IMR-90 (cell line): ENCODE measurements at regions not wholly inside any gene's neighbourhood (a gene's known extent, or its start where the extent isn't known, plus 50 kb on each side); places are given as distances from the start of the nearest gene placed in this dataset.

ENCODE experiments used
- ATAC-seq: fragments of 200-7000 bp; cut with Tn5 transposase; 2 replicates; pipeline ENCODE4 v1.9.1; 2020; ENCODE audit warnings: low read depth, mild to moderate bottlenecking, moderate library complexity
- BruUV-seq: library from RNA; stranded (reverse); fragments of 400-500 nt; replicated peaks from 2 replicates; lab custom pipeline; 2021; lab: Mats Ljungman, UMichigan
- CTCF ChIA-PET: fragments of 300-600 bp; formaldehyde crosslinking; extraction: SDS; loops from one replicate; lab custom pipeline; 2021; ENCODE audit warnings: antibody characterized with exemption; lab: Yijun Ruan, JAX
- POLR2A ChIA-PET: fragments of 300-600 bp; sonication (Branson Sonifier 250); formaldehyde crosslinking; loops from one replicate; lab custom pipeline; 2022; ENCODE audit warnings: antibody characterized with exemption; ENCODE audit not compliant: unreplicated experiment; lab: Charles Lee
- DNase-seq: peaks from one replicate; pipeline ENCODE4 v3.0.0; 2013
- H2AFZ ChIP-seq: replicated peaks from 2 replicates; pipeline ENCODE3; 2013; ENCODE audit warnings: low read length, mild to moderate bottlenecking; ENCODE audit not compliant: poor library complexity
- H2AK5ac ChIP-seq: 2 replicates; pipeline ENCODE4 v1.6.1; 2013; ENCODE audit warnings: low read depth, low read length, inconsistent platforms
- H2AK9ac ChIP-seq: replicated peaks from 2 replicates; pipeline ENCODE3; 2013; ENCODE audit warnings: mild to moderate bottlenecking, low read depth, low read length, moderate library complexity; ENCODE audit not compliant: poor library complexity
- H2BK120ac ChIP-seq: 2 replicates; pipeline ENCODE4 v1.6.1; 2013; ENCODE audit warnings: low read depth, low read length, inconsistent platforms
- H2BK15ac ChIP-seq: 3 replicates; pipeline ENCODE4 v1.6.1; 2013; ENCODE audit warnings: low read depth, low read length, inconsistent platforms
- H2BK20ac ChIP-seq: 2 replicates; pipeline ENCODE4 v1.6.1; 2013; ENCODE audit warnings: low read depth, mild to moderate bottlenecking, inconsistent platforms, low read length, moderate library complexity
- H2BK5ac ChIP-seq: 2 replicates; pipeline ENCODE4 v1.6.1; 2013; ENCODE audit warnings: mild to moderate bottlenecking, low read depth, low read length, inconsistent platforms; ENCODE audit not compliant: poor library complexity, severe bottlenecking
- H3K14ac ChIP-seq: replicated peaks from 2 replicates; pipeline ENCODE4 v1.6.1; 2013; ENCODE audit warnings: low read depth, low read length, inconsistent platforms
- H3K18ac ChIP-seq: 2 replicates; pipeline ENCODE4 v1.6.1; 2013; ENCODE audit warnings: low read depth, low read length, control low read depth
- H3K23ac ChIP-seq: 2 replicates; pipeline ENCODE4 v1.6.1; 2013; ENCODE audit warnings: low read depth, low read length, inconsistent platforms
- H3K27ac ChIP-seq: 2 replicates; pipeline ENCODE4 v1.5.1; 2013; ENCODE audit warnings: mild to moderate bottlenecking, control low read depth, low read length; ENCODE audit not compliant: insufficient read depth
- H3K27me3 ChIP-seq: 2 replicates; pipeline ENCODE4 v1.6.1; 2013; ENCODE audit warnings: low read length; ENCODE audit not compliant: control insufficient read depth, insufficient read depth
- H3K36me3 ChIP-seq: 2 replicates; pipeline ENCODE4 v1.6.1; 2013; ENCODE audit warnings: low read length, mixed read lengths; ENCODE audit not compliant: control insufficient read depth, insufficient read depth
- H3K4ac ChIP-seq: 2 replicates; pipeline ENCODE4 v1.6.1; 2013; ENCODE audit warnings: low read depth, low read length, inconsistent platforms
- H3K4me1 ChIP-seq: 2 replicates; pipeline ENCODE4 v1.6.1; 2013; ENCODE audit warnings: low read length, mixed read lengths; ENCODE audit not compliant: control insufficient read depth, insufficient read depth
- H3K4me2 ChIP-seq: 2 replicates; pipeline ENCODE4 v1.6.1; 2013; ENCODE audit warnings: low read depth, mild to moderate bottlenecking, control low read depth, low read length, moderate library complexity
- H3K4me3 ChIP-seq: 2 replicates; pipeline ENCODE4 v1.5.1; 2013; ENCODE audit warnings: low read depth, mild to moderate bottlenecking, control low read depth, low read length, moderate library complexity; ENCODE audit not compliant: insufficient read depth
- H3K56ac ChIP-seq: 2 replicates; pipeline ENCODE4 v1.6.1; 2013; ENCODE audit warnings: low read length, inconsistent platforms; ENCODE audit not compliant: insufficient read depth; ENCODE audit errors: extremely low read depth
- H3K79me1 ChIP-seq, 2 experiments: 2 replicates each; pipeline ENCODE4 v1.6.1; 2013; ENCODE audit warnings: low read length in 2 of 2, inconsistent platforms in 1 of 2, low read depth in 1 of 2
- H3K9ac ChIP-seq: 2 replicates; pipeline ENCODE4 v1.6.1; 2013; ENCODE audit warnings: low read depth, low read length, control low read depth
- H3K9me1 ChIP-seq: 2 replicates; pipeline ENCODE4 v1.6.1; 2013; ENCODE audit warnings: low read length, inconsistent platforms; ENCODE audit not compliant: insufficient read depth
- H3K9me3 ChIP-seq: 2 replicates; pipeline ENCODE4 v1.6.1; 2013; ENCODE audit warnings: low read length; ENCODE audit not compliant: control insufficient read depth, insufficient read depth
- H4K20me1 ChIP-seq: 2 replicates; pipeline ENCODE4 v1.6.1; 2013; ENCODE audit warnings: low read length, inconsistent platforms; ENCODE audit not compliant: insufficient read depth
- H4K5ac ChIP-seq: 2 replicates; pipeline ENCODE4 v1.6.1; 2013; ENCODE audit warnings: mild to moderate bottlenecking, low read depth, low read length, control low read depth
- H4K8ac ChIP-seq, 2 experiments: 2 replicates each; pipeline ENCODE4 v1.6.1; 2013; ENCODE audit warnings: low read depth in 2 of 2, low read length in 2 of 2, control low read depth in 1 of 2, inconsistent platforms in 1 of 2
- H4K91ac ChIP-seq: 2 replicates; pipeline ENCODE4 v1.6.1; 2013; ENCODE audit warnings: low read depth, low read length, inconsistent platforms; ENCODE audit not compliant: insufficient read depth
- CEBPB ChIP-seq: IDR thresholded peaks from 2 replicates; pipeline ENCODE4 v1.6.1; 2012; ENCODE audit warnings: low read depth, low read length, improper control_type of control experiment
- FOS ChIP-seq: fragments of 150-350 bp; IDR thresholded peaks from 2 replicates; pipeline ENCODE4 v1.6.1; 2016; ENCODE audit warnings: low read depth, low read length
- MAZ ChIP-seq: IDR thresholded peaks from 2 replicates; pipeline ENCODE4 v1.6.1; 2012; ENCODE audit warnings: low read depth, mild to moderate bottlenecking, low read length, improper control_type of control experiment, moderate library complexity, borderline replicate concordance
- NFE2L2 ChIP-seq: fragments of 150-350 bp; IDR thresholded peaks from 2 replicates; pipeline ENCODE4 v1.6.1; 2016; ENCODE audit warnings: low read depth, mild to moderate bottlenecking, low read length
- RCOR1 ChIP-seq: IDR thresholded peaks from 2 replicates; pipeline ENCODE4 v1.6.1; 2012; ENCODE audit warnings: mild to moderate bottlenecking, low read length, improper control_type of control experiment; ENCODE audit not compliant: insufficient replicate concordance
- SMC3 ChIP-seq: fragments of 150-350 bp; IDR thresholded peaks from 2 replicates; pipeline ENCODE4 v1.6.1; 2016; ENCODE audit warnings: low read depth, mild to moderate bottlenecking, antibody characterized with exemption, low read length, moderate library complexity
- WGBS, 2 experiments: methylation state at CpG; one replicate each; pipeline versions ENCODE4 v1.1.5 to v1.1.7; 2013; ENCODE audit warnings: missing lambda C conversion rate in 2 of 2; ENCODE audit not compliant: insufficient read length in 1 of 2; ENCODE audit errors: extremely low coverage in 2 of 2; 5-methylcytosine and 5-hydroxymethylcytosine counted together
- dilution Hi-C: fragments of 300-500 bp; cut with HindIII; formaldehyde crosslinking; loops from one replicate; pipeline ENCODE4 v1.14.3; 2018; ENCODE audit warnings: low sequenced_read_pairs; ENCODE audit not compliant: unreplicated experiment
- in situ Hi-C: fragments of 300-500 bp; cut with MboI; formaldehyde crosslinking; loops from 3 replicates; pipeline ENCODE4 v1.14.3; 2019; ENCODE audit warnings: low sequenced_read_pairs, inconsistent platforms, mixed read lengths
- intact Hi-C: fragments of 100-400 bp; cut with micrococcal nuclease; formaldehyde crosslinking; loops from 2 replicates; pipeline ENCODE4 v1.10.0; 2022
- TF ChIP-seq, protein P1 (sequence below): conservative IDR thresholded peaks from 2 replicates; pipeline ENCODE4 v1.5.1; 2012; ENCODE audit warnings: mild to moderate bottlenecking, low read depth, low read length, improper control_type of control experiment
- TF ChIP-seq, protein P2 (sequence below): fragments of 150-350 bp; IDR thresholded peaks from 2 replicates; pipeline ENCODE4 v1.6.1; 2017; ENCODE audit warnings: mild to moderate bottlenecking, antibody characterized with exemption, low read length, low read depth

DNA sequence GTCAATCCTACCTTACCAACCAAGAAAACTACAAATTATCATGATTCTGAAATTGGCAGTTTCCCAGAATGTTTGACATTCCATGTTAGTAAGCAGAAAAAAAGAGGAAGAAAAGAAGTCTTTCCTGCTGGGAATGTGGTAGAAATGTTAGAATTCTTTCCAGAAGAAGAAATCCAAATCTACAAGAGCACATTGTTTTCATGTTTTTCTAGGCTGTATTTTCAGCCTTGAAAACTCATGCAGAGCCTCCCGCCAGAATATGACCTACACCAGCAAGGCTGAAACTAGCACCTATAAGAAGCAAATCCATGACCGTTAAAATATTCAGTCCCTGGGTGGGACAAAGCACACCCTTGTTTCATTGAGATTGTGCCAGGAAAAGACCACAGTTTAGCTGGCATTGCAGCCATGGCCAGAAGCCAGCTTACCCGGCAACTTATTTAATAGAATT, 259.4 kb downstream of the GJA1 start:
- peak overlapping the region; percentile 6 to 60; a peak in 3 of 4 replicates for H4K8ac ChIP-seq
- peaks cover 8% of the 10 kb centered on the region; the same call in 1 of the 2 replicates for H3K9me1 ChIP-seq
- H3K9me3 ChIP-seq, result no peaks in the 10 kb centered on the region
- no peak overlapping the region for H2AFZ ChIP-seq
- WGBS, 2 experiments, result 29% methylated on average over 1 of the region's 3 CpGs; no CpG with 5 or more reads in 1 of the 2 experiments
- peak overlapping the region; percentile 27; the same call in 1 of the 2 replicates for H3K23ac ChIP-seq
- H3K4ac ChIP-seq, result peak overlapping the region; percentile 75
- peak overlapping the region; percentile 36; the same call in 1 of the 2 replicates for H4K5ac ChIP-seq
- H2BK20ac ChIP-seq, result peak overlapping the region; percentile 37
- peak overlapping the region; percentile 61 for H2BK5ac ChIP-seq
- no peaks in the 10 kb centered on the region for H3K36me3 ChIP-seq
- no peaks in the 10 kb centered on the region for H3K27me3 ChIP-seq
- no peak overlapping the region for H2AK9ac ChIP-seq
- no peak for TF ChIP-seq MAZ
- TF ChIP-seq FOS, result no peak
- TF ChIP-seq SMC3, result no peak
- no peak for TF ChIP-seq CEBPB
- no peak for TF ChIP-seq RCOR1
- TF ChIP-seq, protein P1, sequence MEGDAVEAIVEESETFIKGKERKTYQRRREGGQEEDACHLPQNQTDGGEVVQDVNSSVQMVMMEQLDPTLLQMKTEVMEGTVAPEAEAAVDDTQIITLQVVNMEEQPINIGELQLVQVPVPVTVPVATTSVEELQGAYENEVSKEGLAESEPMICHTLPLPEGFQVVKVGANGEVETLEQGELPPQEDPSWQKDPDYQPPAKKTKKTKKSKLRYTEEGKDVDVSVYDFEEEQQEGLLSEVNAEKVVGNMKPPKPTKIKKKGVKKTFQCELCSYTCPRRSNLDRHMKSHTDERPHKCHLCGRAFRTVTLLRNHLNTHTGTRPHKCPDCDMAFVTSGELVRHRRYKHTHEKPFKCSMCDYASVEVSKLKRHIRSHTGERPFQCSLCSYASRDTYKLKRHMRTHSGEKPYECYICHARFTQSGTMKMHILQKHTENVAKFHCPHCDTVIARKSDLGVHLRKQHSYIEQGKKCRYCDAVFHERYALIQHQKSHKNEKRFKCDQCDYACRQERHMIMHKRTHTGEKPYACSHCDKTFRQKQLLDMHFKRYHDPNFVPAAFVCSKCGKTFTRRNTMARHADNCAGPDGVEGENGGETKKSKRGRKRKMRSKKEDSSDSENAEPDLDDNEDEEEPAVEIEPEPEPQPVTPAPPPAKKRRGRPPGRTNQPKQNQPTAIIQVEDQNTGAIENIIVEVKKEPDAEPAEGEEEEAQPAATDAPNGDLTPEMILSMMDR, result no peak
- TF ChIP-seq NFE2L2, result no peak
- TF ChIP-seq, protein P2, sequence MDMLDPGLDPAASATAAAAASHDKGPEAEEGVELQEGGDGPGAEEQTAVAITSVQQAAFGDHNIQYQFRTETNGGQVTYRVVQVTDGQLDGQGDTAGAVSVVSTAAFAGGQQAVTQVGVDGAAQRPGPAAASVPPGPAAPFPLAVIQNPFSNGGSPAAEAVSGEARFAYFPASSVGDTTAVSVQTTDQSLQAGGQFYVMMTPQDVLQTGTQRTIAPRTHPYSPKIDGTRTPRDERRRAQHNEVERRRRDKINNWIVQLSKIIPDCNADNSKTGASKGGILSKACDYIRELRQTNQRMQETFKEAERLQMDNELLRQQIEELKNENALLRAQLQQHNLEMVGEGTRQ, result no peak
- 0 out of 2 replicates have a peak overlapping the region, but pooled peaks have one; percentile 40 for H3K27ac ChIP-seq
- in situ Hi-C loops (no loop called here), intact Hi-C loops (loop anchor here (5.0 to 10.0 kb wide), 3 partner anchors 152 to 340 kb away; no protein-coding TSS in a partner anchor), dilution Hi-C loops (no loop called here)
- H3K18ac ChIP-seq, result peak overlapping the region; percentile 66; the same call in 1 of the 2 replicates
- ATAC-seq (no peak), DNase-seq (peak; percentile 45)
- H4K91ac ChIP-seq, result peak overlapping the region; percentile 27
- H2BK120ac ChIP-seq, result peak overlapping the region; percentile 74
- no peaks in the 10 kb centered on the region for H3K79me1 ChIP-seq
- peaks cover 17% of the 10 kb centered on the region for H3K4me1 ChIP-seq
- H3K4me2 ChIP-seq, result no peak overlapping the region
- no peaks in the 10 kb centered on the region for H4K20me1 ChIP-seq
- peak overlapping the region; percentile 11 for H3K14ac ChIP-seq
- BruUV-seq, result no TSS peak
- no peak overlapping the region for H3K56ac ChIP-seq
- H2BK15ac ChIP-seq, result peak overlapping the region; percentile 26; the same call in 2 of the 3 replicates
- H3K9ac ChIP-seq, result no peak overlapping the region
- POLR2A ChIA-PET, result no interaction called here
- CTCF ChIA-PET, result interaction anchor here (0.6 kb wide), 1 partner anchor 39 kb away, joined by 3 read pairs; no protein-coding TSS in a partner anchor
- H3K4me3 ChIP-seq, result no peak overlapping the region
- H2AK5ac ChIP-seq, result no peak overlapping the region; the same call in 1 of the 2 replicates
